K562 (cell line): ENCODE measurements at regions not wholly inside any gene's neighbourhood (a gene's known extent, or its start where the extent isn't known, plus 50 kb on each side); places are given as distances from the start of the nearest gene placed in this dataset.

ENCODE experiments used
- ATAC-seq: fragments of 200-7000 bp; cut with Tn5 transposase; 3 replicates; pipeline ENCODE4 v1.9.1; 2020; ENCODE audit warnings: moderate library complexity
- BruUV-seq: library from RNA; stranded (reverse); fragments of 400-500 nt; replicated peaks from 2 replicates; lab custom pipeline; 2021; lab: Mats Ljungman, UMichigan
- CTCF ChIA-PET: fragments of 300-600 bp; formaldehyde crosslinking; extraction: SDS; loops from one replicate; lab custom pipeline; 2021; ENCODE audit warnings: low intra/inter-chr PET ratio; lab: Yijun Ruan, JAX
- POLR2A ChIA-PET: fragments of 300-600, 350-650 bp; sonication (Branson Sonifier 250); formaldehyde crosslinking; extraction: SDS; loops from one replicate; lab custom pipeline; 2021; ENCODE audit warnings: antibody characterized with exemption, inconsistent platforms; lab: Yijun Ruan, JAX
- DNase-seq, 4 experiments: peaks; one replicate each; pipeline versions ENCODE4 v3.0.0 to v3.0.0-alpha.2; 2011 to 2018; ENCODE audit warnings: low spot score in 3 of 4, mixed read lengths in 3 of 4; ENCODE audit errors: extremely low read depth in 1 of 4
- FAIRE-seq: peaks from 2 replicates; lab custom pipeline; 2011; peaks lifted over from hg19 to GRCh38; lab: Jason Lieb, UNC
- H2AFZ ChIP-seq: 2 replicates; pipeline ENCODE4 v1.6.0; 2011; ENCODE audit warnings: low read depth, low read length, control low read depth, inconsistent platforms
- H3K27ac ChIP-seq: fragments of 200-600 bp; 3 replicates; pipeline ENCODE4 v1.8.0; 2011; ENCODE audit warnings: low read depth, mild to moderate bottlenecking, control low read depth, inconsistent platforms, low read length, moderate library complexity, mixed read lengths; ENCODE audit errors: extremely low read depth
- H3K27me3 ChIP-seq, 2 experiments: fragments of 300-600 bp in 1 of 2; 2 replicates in 1 of 2; 3 replicates in 1 of 2; pipeline versions ENCODE4 v1.6.0 to v1.8.0; 2011; ENCODE audit warnings: inconsistent platforms in 2 of 2, low read length in 2 of 2, mild to moderate bottlenecking in 1 of 2, mixed read lengths in 1 of 2, moderate library complexity in 1 of 2; ENCODE audit not compliant: control insufficient read depth in 2 of 2, insufficient read depth in 2 of 2
- H3K36me3 ChIP-seq: fragments of 300-600 bp; 3 replicates; pipeline ENCODE4 v1.8.0; 2011; ENCODE audit warnings: mild to moderate bottlenecking, low read length, inconsistent platforms; ENCODE audit not compliant: control insufficient read depth, insufficient read depth
- H3K4me1 ChIP-seq, 2 experiments: fragments of 200-600 bp in 1 of 2; replicated peaks in 1 of 2; 2 replicates in 1 of 2; 3 replicates in 1 of 2; pipeline versions ENCODE4 v1.5.1 to v1.8.0; 2011; ENCODE audit warnings: inconsistent platforms in 2 of 2, low read length in 2 of 2, mild to moderate bottlenecking in 1 of 2, mixed read lengths in 1 of 2, moderate library complexity in 1 of 2; ENCODE audit not compliant: control insufficient read depth in 2 of 2, insufficient read depth in 2 of 2
- H3K4me2 ChIP-seq: 2 replicates; pipeline ENCODE4 v1.6.1; 2011; ENCODE audit warnings: low read length, control low read depth, inconsistent platforms, mixed read lengths; ENCODE audit not compliant: insufficient read depth
- H3K4me3 ChIP-seq: fragments of 200-600 bp; sonication (generic), shearing (Covaris generic); 2 replicates; pipeline ENCODE4 v1.5.1; 2016; ENCODE audit warnings: control low read depth, inconsistent platforms
- H3K79me2 ChIP-seq: fragments of 200-600 bp; 3 replicates; pipeline ENCODE4 v1.8.0; 2011; ENCODE audit warnings: low read length, inconsistent platforms; ENCODE audit not compliant: control insufficient read depth, insufficient read depth
- H3K9ac ChIP-seq, 2 experiments: 2 replicates each; pipeline versions ENCODE4 v1.6.0 to v1.6.1; 2011; ENCODE audit warnings: low read depth in 2 of 2, low read length in 2 of 2, control low read depth in 1 of 2, inconsistent platforms in 1 of 2, mild to moderate bottlenecking in 1 of 2, mixed read lengths in 1 of 2; ENCODE audit not compliant: insufficient read depth in 1 of 2
- H3K9me1 ChIP-seq: one replicate; pipeline ENCODE4 v1.6.0; 2011; ENCODE audit warnings: inconsistent platforms, mild to moderate bottlenecking, low read length, moderate library complexity; ENCODE audit not compliant: control insufficient read depth, insufficient read depth
- H3K9me3 ChIP-seq: replicated peaks from 2 replicates; pipeline ENCODE4 v1.5.1; 2011; ENCODE audit warnings: low read depth, low read length, inconsistent platforms; ENCODE audit not compliant: control insufficient read depth, insufficient read depth
- H4K20me1 ChIP-seq: replicated peaks from 2 replicates; pipeline ENCODE4 v1.6.1; 2011; ENCODE audit warnings: low read length, inconsistent platforms, mixed read lengths; ENCODE audit not compliant: control insufficient read depth, insufficient read depth
- CHD2 ChIP-seq: IDR thresholded peaks from 2 replicates; pipeline ENCODE4 v1.6.1; 2011; ENCODE audit warnings: low read depth, low read length
- HNRNPK ChIP-seq: fragments of 200-400 bp; formaldehyde crosslinking; IDR thresholded peaks from one replicate; pipeline ENCODE4 v1.6.1; 2018; ENCODE audit warnings: mild to moderate bottlenecking, low read depth, low read length; ENCODE audit not compliant: poor library complexity, severe bottlenecking
- KAT2B ChIP-seq: IDR thresholded peaks from one replicate; pipeline ENCODE4 v1.6.1; 2012; ENCODE audit warnings: low read depth, mild to moderate bottlenecking, control low read depth, inconsistent platforms, low read length, moderate library complexity
- MYBL2 ChIP-seq, 2 experiments: fragments of 450-650 bp in 1 of 2; sonication (generic) in 1 of 2; formaldehyde crosslinking in 1 of 2; IDR thresholded peaks; 2 replicates each; pipeline versions ENCODE4 v1.6.1 to v1.8.1; 2017 to 2022; ENCODE audit warnings: borderline replicate concordance in 1 of 2, inconsistent platforms in 1 of 2, low read depth in 1 of 2, mild to moderate bottlenecking in 1 of 2, missing genetic modification reagents in 1 of 2, moderate library complexity in 1 of 2
- NCOA2 ChIP-seq, 2 experiments: fragments of 450-650 bp; IDR thresholded peaks; 2 replicates each; pipeline ENCODE4 v1.6.1; 2018; ENCODE audit warnings: mild to moderate bottlenecking in 2 of 2, moderate library complexity in 1 of 2; ENCODE audit not compliant: partially characterized antibody in 2 of 2
- NEUROD1 ChIP-seq: fragments of 150-350 bp; IDR thresholded peaks from 2 replicates; pipeline ENCODE4 v1.6.1; 2014; ENCODE audit warnings: borderline replicate concordance, low read length, low read depth; ENCODE audit not compliant: partially characterized antibody
- PCBP2 ChIP-seq: fragments of 200-400 bp; formaldehyde crosslinking; IDR thresholded peaks from 2 replicates; pipeline ENCODE4 v1.6.1; 2018; ENCODE audit warnings: low read length, low read depth, mild to moderate bottlenecking, moderate library complexity; ENCODE audit not compliant: poor library complexity, severe bottlenecking
- TFAM ChIP-seq: fragments of 250-450 bp; sonication (Bioruptor Pico); conservative IDR thresholded peaks from 2 replicates; pipeline ENCODE4 v1.5.0; 2021; ENCODE audit warnings: mild to moderate bottlenecking, moderate library complexity
- U2AF1 ChIP-seq: fragments of 200-400 bp; formaldehyde crosslinking; optimal IDR thresholded peaks from 2 replicates; pipeline ENCODE3; 2017; ENCODE audit warnings: mild to moderate bottlenecking, low read depth, low read length, moderate library complexity
- WGBS: fragments of 100-300 bp; shearing (Covaris generic); methylation state at CpG from one replicate; pipeline ENCODE4 v1.1.6; 2016; ENCODE audit warnings: low coverage, mixed read lengths; ENCODE audit not compliant: insufficient coverage; ENCODE audit errors: missing lambda C conversion rate; 5-methylcytosine and 5-hydroxymethylcytosine counted together
- in situ Hi-C: fragments of 300-500 bp; cut with MboI; formaldehyde crosslinking; loops from 4 replicates; pipeline ENCODE4 v1.15.0; 2018; ENCODE audit warnings: inconsistent platforms, mixed read lengths
- intact Hi-C: fragments of 100-400 bp; cut with micrococcal nuclease; formaldehyde crosslinking; loops from 2 replicates; pipeline ENCODE4 v1.14.2; 2022

DNA sequence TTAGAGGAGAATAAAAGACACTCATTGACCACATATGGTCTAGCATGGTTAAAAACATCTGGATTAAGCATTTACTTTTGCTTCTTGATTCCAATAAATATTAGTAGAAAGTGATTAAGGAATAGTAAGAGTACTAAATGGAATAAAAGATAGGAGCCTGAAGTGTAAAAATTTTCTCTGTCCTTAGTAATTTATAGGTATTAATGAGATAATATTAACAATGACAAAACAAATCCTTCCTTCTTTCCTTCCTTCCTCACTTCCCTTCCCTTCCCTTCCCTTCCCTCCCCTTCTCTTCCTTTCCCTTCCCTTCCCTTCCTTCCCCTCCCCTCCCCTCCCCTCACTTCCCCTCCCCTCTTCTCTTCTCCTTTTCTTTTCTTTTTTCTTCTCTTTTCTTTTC is 797.5 kb upstream of the NRXN1 start:
- in situ Hi-C loops, result no loop called here
- H3K36me3 ChIP-seq, result no peaks in the 10 kb centered on the region
- peak; percentile 75 for TF ChIP-seq HNRNPK
- peak; percentile 83 for TF ChIP-seq PCBP2
- no peak for TF ChIP-seq NCOA2 (IDR thresholded peaks at IDR 0.05; ENCODE audit: partially characterized antibody in 2 of 2)
- ATAC-seq, result no peak
- no peaks in the 10 kb centered on the region for H3K9me3 ChIP-seq
- no TSS peak for BruUV-seq
- H3K4me1 ChIP-seq, result no peaks in the 10 kb centered on the region
- CTCF ChIA-PET, result no interaction called here
- no peak overlapping the region for H2AFZ ChIP-seq
- H3K9ac ChIP-seq, result no peak overlapping the region
- H3K79me2 ChIP-seq, result no peaks in the 10 kb centered on the region
- no peaks in the 10 kb centered on the region for H3K27me3 ChIP-seq
- DNase-seq, result no peak
- H4K20me1 ChIP-seq, result no peaks in the 10 kb centered on the region
- no peak overlapping the region for H3K4me3 ChIP-seq
- intact Hi-C loops, result no loop called here
- no peaks in the 10 kb centered on the region for H3K9me1 ChIP-seq
- no peak overlapping the region for H3K4me2 ChIP-seq
- FAIRE-seq, result no peak
- no peak overlapping the region for H3K27ac ChIP-seq
- POLR2A ChIA-PET, result no interaction called here

DNA sequence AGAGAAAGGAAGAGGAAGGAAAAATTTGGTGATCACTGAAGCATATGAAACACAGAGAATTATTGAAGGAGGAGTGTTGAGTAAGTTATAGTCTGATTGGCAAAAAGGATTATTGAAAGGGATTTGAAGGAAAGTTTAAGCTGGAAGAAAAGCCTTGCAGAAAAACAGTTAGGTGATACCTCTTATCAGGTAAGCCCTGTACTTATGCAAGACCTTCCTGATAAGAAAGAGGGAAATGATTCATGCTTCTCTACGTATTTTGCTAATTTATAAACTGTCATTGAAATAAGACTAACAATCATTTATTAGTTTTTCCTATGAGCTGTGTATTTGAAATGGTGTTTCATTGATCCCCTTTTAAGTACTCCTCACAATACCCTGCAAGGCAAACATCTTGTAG is 793.9 kb upstream of the NRXN1 start:
- no peak overlapping the region for H3K9ac ChIP-seq
- H3K79me2 ChIP-seq, result no peaks in the 10 kb centered on the region
- H3K27me3 ChIP-seq, result no peaks in the 10 kb centered on the region
- no TSS peak for BruUV-seq
- in situ Hi-C loops, result no loop called here
- ChIA-PET CTCF (no interaction called here), POLR2A (no interaction called here)
- no peaks in the 10 kb centered on the region for H3K36me3 ChIP-seq
- no peaks in the 10 kb centered on the region for H3K9me3 ChIP-seq
- WGBS, result 0% methylated on average over 1 of the region's 1 CpG
- H3K4me1 ChIP-seq, result no peaks in the 10 kb centered on the region
- H3K4me2 ChIP-seq, result no peak overlapping the region
- H4K20me1 ChIP-seq, result no peaks in the 10 kb centered on the region
- no peak overlapping the region for H3K4me3 ChIP-seq
- TF ChIP-seq CHD2 (no peak), NEUROD1 (no peak), MYBL2 (IDR thresholded peaks at IDR 0.05; ENCODE audit: low read depth) (no peak), MYBL2 (CRISPR knock-in tag; IDR thresholded peaks at IDR 0.05; ENCODE audit: borderline replicate concordance) (no peak), U2AF1 (no peak), KAT2B (no peak), TFAM (CRISPR knock-in tag) (no peak)
- intact Hi-C loops, result no loop called here
- FAIRE-seq, result no peak
- no peak for ATAC-seq
- no peak overlapping the region for H2AFZ ChIP-seq
- H3K27ac ChIP-seq, result no peak overlapping the region
- no peaks in the 10 kb centered on the region for H3K9me1 ChIP-seq
- no peak for DNase-seq
